Small intestine (tissue), 7 donors: ENCODE measurements at regions not wholly inside any gene's neighbourhood (a gene's known extent, or its start where the extent isn't known, plus 50 kb on each side); places are given as distances from the start of the nearest gene placed in this dataset.
"Not testable (repeated sequence)": the region's sequence is repeated elsewhere in the genome, so short reads cannot be mapped to it uniquely, and the experiment has no call there.

Experiments used
- DNase-seq, 2 donors: peaks; one replicate each; pipeline versions ENCODE4 v3.0.0 to v3.0.0-alpha.2; 2013
- FAIRE-seq: peaks from 2 replicates; lab custom pipeline; 2012; peaks lifted over from hg19 to GRCh38; lab: Jason Lieb, UNC
- H3K27ac ChIP-seq, 3 donors: one replicate each; pipeline ENCODE4 v1.5.1; 2013; ENCODE audit warnings: low read length in 2 of 3, mild to moderate bottlenecking in 2 of 3, control low read depth in 1 of 3, inconsistent platforms in 1 of 3, low read depth in 1 of 3, moderate library complexity in 1 of 3
- H3K27me3 ChIP-seq, 3 donors: one replicate each; pipeline ENCODE4 v1.6.1; 2013; ENCODE audit warnings: low read length in 3 of 3, inconsistent platforms in 1 of 3; ENCODE audit not compliant: control insufficient read depth in 3 of 3, insufficient read depth in 3 of 3
- H3K36me3 ChIP-seq, 3 donors: one replicate each; pipeline ENCODE4 v1.6.1; 2013; ENCODE audit warnings: low read length in 3 of 3, inconsistent platforms in 1 of 3, low read depth in 1 of 3, mild to moderate bottlenecking in 1 of 3, moderate library complexity in 1 of 3; ENCODE audit not compliant: control insufficient read depth in 3 of 3, insufficient read depth in 2 of 3
- H3K4me1 ChIP-seq, 3 donors: one replicate each; pipeline ENCODE4 v1.6.1; 2013; ENCODE audit warnings: low read length in 2 of 3, inconsistent platforms in 1 of 3, low read depth in 1 of 3, mild to moderate bottlenecking in 1 of 3, moderate library complexity in 1 of 3; ENCODE audit not compliant: control insufficient read depth in 3 of 3, insufficient read depth in 2 of 3
- H3K4me3 ChIP-seq, 3 donors: one replicate each; pipeline ENCODE4 v1.5.1; 2013; ENCODE audit warnings: low read length in 3 of 3, control low read depth in 1 of 3, inconsistent platforms in 1 of 3, low read depth in 1 of 3, mild to moderate bottlenecking in 1 of 3, moderate library complexity in 1 of 3
- H3K9me3 ChIP-seq, 2 donors: one replicate each; pipeline ENCODE4 v1.6.1; 2013; ENCODE audit warnings: low read depth in 1 of 2, low read length in 1 of 2; ENCODE audit not compliant: control insufficient read depth in 2 of 2, insufficient read depth in 1 of 2
- WGBS, 3 donors: extraction: QIAGEN DNeasy Blood & Tissue Kit; methylation state at CpG; one replicate each; pipeline ENCODE4 v1.1.7; 2013; 5-methylcytosine and 5-hydroxymethylcytosine counted together
- donor health status: healthy with polysubstance abuse.
- donor health status: control.
- donor health status: control.
- donor health status: Bipolar disorder and iron deficiency.
- donor health status: healthy.

DNA sequence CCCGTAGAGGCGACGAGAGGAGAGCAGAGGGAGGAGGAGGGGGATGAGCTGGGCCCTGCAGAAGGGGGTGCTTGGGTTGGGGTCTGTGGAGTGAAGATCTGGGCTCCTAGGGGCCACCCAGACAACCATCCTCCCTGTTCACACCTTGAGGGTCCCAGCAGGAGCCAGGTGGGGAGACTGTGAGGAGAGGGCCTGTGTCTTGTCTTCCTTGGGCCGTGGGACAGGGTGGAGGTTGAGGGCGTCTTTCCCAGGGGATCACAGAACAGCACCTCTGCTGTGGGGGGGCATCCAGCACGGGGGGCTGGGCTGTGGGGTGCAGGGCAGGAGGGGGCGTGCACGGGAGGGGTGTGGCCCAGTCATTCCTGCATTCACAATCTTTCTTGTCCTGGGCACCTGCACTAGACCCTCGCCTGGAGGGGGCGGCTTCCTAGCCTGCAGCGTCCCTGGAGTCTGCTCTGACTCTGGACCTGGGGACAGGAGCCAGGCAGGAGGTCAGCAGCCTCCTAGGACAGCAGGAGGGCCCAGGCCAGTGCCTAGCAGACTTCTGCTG, 393.8 kb downstream of the TMEM121 start:
- not testable (repeated sequence) for H3K4me1 ChIP-seq, H3K4me3 ChIP-seq, FAIRE-seq, H3K27me3 ChIP-seq, H3K36me3 ChIP-seq, H3K27ac ChIP-seq, DNase-seq
- WGBS, 3 donors = 68 to 69% (median 68%) methylated on average over 9 to 11 of the region's 11 CpGs
- H3K9me3 ChIP-seq = peaks cover 0 to 41% of the 10 kb centered on the region in 2 donors

DNA sequence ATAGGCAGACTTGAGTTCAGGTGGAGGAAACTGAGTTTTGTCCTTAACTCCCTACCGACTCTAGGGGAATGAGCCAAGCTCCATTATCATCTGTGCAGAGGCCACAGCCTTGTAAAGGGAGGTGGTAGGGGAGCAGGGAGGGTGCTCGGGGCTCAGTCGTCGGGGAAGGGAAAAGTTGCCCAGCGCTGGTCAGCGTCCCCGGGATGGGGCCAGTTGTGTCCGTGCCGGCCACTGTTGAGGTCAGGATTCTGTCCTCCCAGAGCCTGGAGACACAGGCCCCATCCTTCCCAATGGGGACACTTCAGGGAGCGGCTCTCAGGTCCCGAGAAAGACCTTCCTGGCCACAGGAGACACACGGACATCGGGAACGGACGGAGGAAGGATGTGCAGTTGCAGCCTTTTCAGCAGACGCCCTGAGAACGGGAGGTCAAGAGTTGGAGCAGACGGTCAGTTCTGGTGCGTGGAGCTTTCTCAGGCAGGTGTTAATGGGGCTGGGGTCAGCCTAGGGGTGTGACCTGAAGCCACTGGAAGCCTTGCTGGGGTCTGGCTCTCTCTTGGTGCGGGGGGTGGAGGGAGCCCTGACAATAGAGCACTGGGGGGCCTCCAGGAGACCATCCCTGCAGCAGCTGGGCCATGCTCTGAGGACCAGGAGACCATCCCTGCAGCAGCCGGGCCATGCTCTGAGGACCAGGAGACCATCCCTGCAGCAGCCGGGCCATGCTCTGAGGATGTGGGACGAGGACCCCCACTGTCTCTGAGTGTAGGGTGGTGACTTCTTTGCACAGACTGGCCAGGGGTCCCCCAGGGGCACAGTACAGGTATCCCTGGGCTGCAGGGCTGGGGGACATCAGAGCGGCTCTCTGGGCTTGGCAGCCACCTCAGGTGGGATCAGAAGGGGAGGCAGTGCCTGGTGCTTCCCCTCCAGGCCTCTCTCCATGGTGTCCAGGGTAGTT, 394.7 kb downstream of the TMEM121 start:
- not testable (repeated sequence) for H3K27me3 ChIP-seq, FAIRE-seq, H3K36me3 ChIP-seq, DNase-seq, H3K4me1 ChIP-seq, H3K4me3 ChIP-seq, H3K27ac ChIP-seq
- 85 to 89% (median 87%) methylated on average over 23 to 24 of the region's 24 CpGs for WGBS, 3 donors
- peaks cover 0 to 45% of the 10 kb centered on the region in 2 donors for H3K9me3 ChIP-seq

DNA sequence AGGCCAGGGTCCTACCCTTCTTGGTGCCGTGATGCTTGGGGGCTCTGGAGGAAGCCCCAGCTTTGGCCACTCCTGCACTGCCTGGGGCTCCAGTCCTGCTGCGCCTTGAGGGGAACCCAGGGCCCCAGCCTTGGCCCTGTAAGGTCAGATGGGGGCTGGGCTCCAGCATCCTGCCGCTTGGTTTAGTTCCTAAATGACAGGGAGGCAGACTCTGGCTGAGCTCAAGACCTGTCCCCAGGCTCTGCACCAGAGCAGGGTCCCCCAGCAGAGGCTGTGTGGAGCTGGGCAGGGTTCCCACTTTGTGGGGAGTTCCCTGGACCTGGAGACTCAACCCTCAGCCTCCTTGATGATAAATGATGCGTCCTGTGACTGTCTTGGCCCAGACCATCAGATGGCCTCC, 395.4 kb downstream of the TMEM121 start:
- 62 to 79% (median 78%) methylated on average over 4 of the region's 4 CpGs for WGBS, 3 donors
- H3K36me3 ChIP-seq, H3K27me3 ChIP-seq, H3K4me3 ChIP-seq, H3K4me1 ChIP-seq, H3K27ac ChIP-seq, DNase-seq, FAIRE-seq: not testable (repeated sequence)
- peaks cover 0 to 48% of the 10 kb centered on the region in 2 donors for H3K9me3 ChIP-seq

DNA sequence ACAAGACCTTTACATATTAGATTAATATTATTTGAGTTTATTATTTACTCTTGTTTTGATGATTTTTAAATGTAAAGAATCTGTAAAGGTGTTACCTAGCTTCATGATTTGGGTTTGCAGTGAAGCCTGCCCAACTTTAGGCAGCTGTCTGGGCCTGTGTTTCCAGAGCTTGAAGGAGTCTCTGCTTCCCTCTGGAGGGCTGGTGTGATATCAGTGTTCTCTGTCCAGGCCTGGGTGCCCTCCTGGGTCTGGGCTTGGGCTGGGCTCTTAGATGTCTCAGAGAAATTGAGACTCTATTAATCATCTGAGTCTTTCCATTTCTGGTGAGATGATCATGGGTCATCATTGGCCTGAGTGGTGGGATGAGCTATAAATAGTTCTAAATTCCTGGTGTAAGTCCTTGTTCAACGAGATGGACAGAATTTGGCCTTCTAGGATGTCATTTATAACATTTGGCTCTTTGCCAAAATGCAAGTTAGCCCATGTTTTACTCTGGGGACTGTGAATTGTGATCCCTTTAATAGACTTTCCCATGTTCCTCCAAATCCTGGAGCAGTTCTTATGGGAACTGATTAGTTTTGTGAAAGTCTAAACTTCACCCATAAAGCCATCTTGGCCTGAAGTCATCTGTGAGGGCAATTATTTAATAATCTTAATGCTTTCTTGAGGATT, 397.3 kb downstream of the TMEM121 start:
- peaks cover 0 to 48% of the 10 kb centered on the region in 2 donors for H3K9me3 ChIP-seq
- not testable (repeated sequence) for H3K27ac ChIP-seq, H3K27me3 ChIP-seq, H3K36me3 ChIP-seq, FAIRE-seq, H3K4me3 ChIP-seq, DNase-seq, H3K4me1 ChIP-seq
- 0 to 11% (median 10%) methylated on average over 1 of the region's 1 CpG for WGBS, 3 donors

DNA sequence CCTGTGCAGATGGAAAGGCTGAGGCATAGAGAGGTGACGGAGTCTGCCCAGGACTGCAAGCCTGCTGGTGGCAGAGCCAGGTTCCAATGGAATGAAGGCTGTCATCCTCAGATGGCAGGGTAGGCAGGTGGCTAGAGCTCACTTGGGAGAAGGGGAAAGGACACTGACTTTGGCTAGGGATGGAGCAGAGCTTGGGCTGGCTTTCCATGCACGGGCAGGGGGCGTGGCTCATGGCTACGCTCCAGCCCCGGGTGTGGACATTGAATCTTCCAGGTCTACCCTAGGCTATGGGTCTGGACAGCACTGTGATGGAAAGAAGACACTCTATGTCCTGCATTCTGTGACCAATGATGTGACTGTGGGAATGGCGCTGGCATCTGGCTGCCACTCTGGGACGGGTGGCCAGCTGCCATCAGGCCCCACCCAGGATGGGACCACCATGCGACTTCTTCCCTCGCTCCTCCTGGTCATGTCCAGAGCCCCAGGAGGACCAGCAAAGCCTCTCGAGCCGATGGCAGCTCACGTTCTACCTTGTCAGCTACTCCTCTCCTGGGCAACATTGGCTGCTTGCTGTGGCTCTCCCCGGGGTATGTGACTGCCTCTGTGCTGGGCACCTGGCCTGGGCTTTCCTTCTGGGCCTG, 398.7 kb downstream of the TMEM121 start:
- DNase-seq (no peak), FAIRE-seq (no peak)
- Histone ChIP-seq H3K4me3 (no peak overlapping the region), H3K27me3 (no peaks in the 10 kb centered on the region), H3K36me3 (no peaks in the 10 kb centered on the region), H3K9me3 (peaks cover 0 to 48% of the 10 kb centered on the region in 2 donors), H3K27ac (no peak overlapping the region), H3K4me1 (no peaks in the 10 kb centered on the region)
- WGBS, 3 donors = 77 to 88% (median 86%) methylated on average over 13 of the region's 13 CpGs

DNA sequence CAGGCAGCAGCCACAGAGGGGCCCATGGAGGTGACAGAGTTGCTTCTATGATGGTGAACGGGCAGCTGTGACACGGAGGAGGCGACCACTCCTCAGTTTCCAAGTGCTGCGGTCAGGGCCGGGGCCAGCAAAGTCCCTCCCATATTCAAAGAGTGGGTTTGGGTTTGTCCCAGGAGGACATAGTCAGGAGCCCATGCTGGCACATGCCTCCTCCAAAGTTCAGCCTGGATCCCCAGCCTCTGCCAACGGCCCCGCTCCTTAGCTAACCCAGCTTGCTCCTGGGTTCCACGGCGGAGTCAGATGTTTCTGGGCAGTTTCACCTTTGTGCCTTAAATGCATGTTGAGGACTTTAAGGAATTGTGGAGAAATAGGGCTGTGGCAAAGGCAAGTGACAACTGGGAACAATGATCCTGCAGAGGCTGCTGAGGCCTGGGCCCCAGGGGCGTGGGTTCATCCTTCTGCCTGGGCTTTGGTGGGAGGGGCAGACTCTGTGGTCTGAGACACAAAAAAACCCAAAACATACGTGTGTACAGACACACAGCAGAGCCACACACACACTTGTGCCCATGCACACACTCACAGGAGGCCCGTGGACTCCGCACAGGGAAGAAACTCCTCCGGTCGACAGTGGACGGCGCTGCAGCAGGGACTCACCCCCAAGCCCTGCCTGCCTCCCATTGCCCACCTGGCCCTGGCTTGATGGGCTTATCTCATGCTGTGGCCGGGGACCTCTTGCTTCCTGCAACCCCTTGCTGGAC, 399.4 kb downstream of the TMEM121 start:
- H3K9me3 ChIP-seq = peaks cover 0 to 49% of the 10 kb centered on the region in 2 donors
- WGBS, 3 donors = 83 to 87% (median 86%) methylated on average over 17 to 18 of the region's 18 CpGs
- FAIRE-seq = no peak
- DNase-seq = no peak
- H3K4me3 ChIP-seq = no peak overlapping the region
- no peaks in the 10 kb centered on the region for H3K36me3 ChIP-seq
- no peak overlapping the region for H3K27ac ChIP-seq
- no peaks in the 10 kb centered on the region for H3K27me3 ChIP-seq
- no peaks in the 10 kb centered on the region for H3K4me1 ChIP-seq

GRCh38 chr14:105926373-105927095, 400.2 kb downstream of the TMEM121 start:
- Histone ChIP-seq H3K9me3 (peaks cover 0 to 49% of the 10 kb centered on the region in 2 donors), H3K4me1 (no peaks in the 10 kb centered on the region), H3K27ac (no peak overlapping the region), H3K4me3 (no peak overlapping the region), H3K27me3 (no peaks in the 10 kb centered on the region), H3K36me3 (no peaks in the 10 kb centered on the region)
- DNase-seq = no peak
- FAIRE-seq = no peak
- 81 to 84% (median 83%) methylated on average over 16 to 18 of the region's 18 CpGs for WGBS, 3 donors
